ENCODE measurements at regions not wholly inside any gene's neighbourhood (a gene's known extent, or its start where the extent isn't known, plus 50 kb on each side); places are given as distances from the start of the nearest gene placed in this dataset.

- intact Hi-C loops (cut with micrococcal nuclease), result no loop called here
- H3K4me1 Mint-ChIP-seq, result no peaks in the 10 kb centered on the region
Measured at GRCh38 chr11:69580529-69580928, 60.4 kb upstream of the CCND1 start.

GRCh38 chr11:69582756-69583467, 58.0 kb upstream of the CCND1 start:
- Mint-ChIP-seq H3K4me1 (no peaks in the 10 kb centered on the region), H3K9me3 (no peaks in the 10 kb centered on the region), H3K27me3 (ENCODE audit: low read depth in 2 of 2) (peaks cover 11 to 38% of the 10 kb centered on the region in 2 donors), H3K27ac (no peak overlapping the region), H3K4me3 (no peak overlapping the region), H3K36me3 (no peaks in the 10 kb centered on the region)
- Histone ChIP-seq H3K9me3 (ENCODE audit: control insufficient read depth, insufficient read depth, low read length) (no peaks in the 10 kb centered on the region), H3K4me3 (ENCODE audit: low read length) (no peak overlapping the region), H3K27me3 (ENCODE audit: control insufficient read depth, insufficient read depth, low read length) (no peaks in the 10 kb centered on the region), H3K4me1 (ENCODE audit: control insufficient read depth, insufficient read depth, low read length) (no peaks in the 10 kb centered on the region), H3K27ac (ENCODE audit: low read length) (no peak overlapping the region), H3K36me3 (ENCODE audit: control insufficient read depth, insufficient read depth, low read length) (no peaks in the 10 kb centered on the region)
- no peak for DNase-seq
- TF ChIP-seq CTCF (IDR thresholded peaks at IDR 0.05), result no peak
- intact Hi-C loops (cut with micrococcal nuclease), result no loop called here
- no peak for ATAC-seq
- WGBS (ENCODE audit: insufficient coverage), result 22% methylated on average over 1 of the region's 5 CpGs

More at GRCh38 chr11:69580529-69580928, 60.4 kb upstream of the CCND1 start:
- DNase-seq (no peak), ATAC-seq (no peak)
- peaks cover 2% of the 10 kb centered on the region for H3K27me3 ChIP-seq (ENCODE audit: control insufficient read depth, insufficient read depth, low read length)
- no peaks in the 10 kb centered on the region for H3K9me3 Mint-ChIP-seq
- H3K4me1 ChIP-seq (ENCODE audit: control insufficient read depth, insufficient read depth, low read length), result no peaks in the 10 kb centered on the region
- H3K27ac Mint-ChIP-seq, result no peak overlapping the region
- H3K27me3 Mint-ChIP-seq (ENCODE audit: low read depth in 2 of 2), result peaks cover 16 to 48% of the 10 kb centered on the region in 2 donors
- WGBS (ENCODE audit: insufficient coverage), result 80% methylated on average over 4 of the region's 4 CpGs
- no peaks in the 10 kb centered on the region for H3K36me3 Mint-ChIP-seq
- H3K4me3 ChIP-seq (ENCODE audit: low read length), result no peak overlapping the region
- H3K4me3 Mint-ChIP-seq, result no peak overlapping the region
- H3K27ac ChIP-seq (ENCODE audit: low read length), result no peak overlapping the region
- H3K36me3 ChIP-seq (ENCODE audit: control insufficient read depth, insufficient read depth, low read length), result no peaks in the 10 kb centered on the region
- H3K9me3 ChIP-seq (ENCODE audit: control insufficient read depth, insufficient read depth, low read length), result no peaks in the 10 kb centered on the region
- TF ChIP-seq CTCF (IDR thresholded peaks at IDR 0.05), result no peak

- Histone ChIP-seq H3K4me3 (ENCODE audit: low read length) (no peak overlapping the region), H3K4me1 (ENCODE audit: control insufficient read depth, insufficient read depth, low read length) (no peaks in the 10 kb centered on the region), H3K36me3 (ENCODE audit: control insufficient read depth, insufficient read depth, low read length) (no peaks in the 10 kb centered on the region), H3K27me3 (ENCODE audit: control insufficient read depth, insufficient read depth, low read length) (no peaks in the 10 kb centered on the region), H3K27ac (ENCODE audit: low read length) (no peak overlapping the region), H3K9me3 (ENCODE audit: control insufficient read depth, insufficient read depth, low read length) (no peaks in the 10 kb centered on the region)
- no peak for ATAC-seq
- intact Hi-C loops (cut with micrococcal nuclease), result no loop called here
- Mint-ChIP-seq H3K4me3 (no peak overlapping the region), H3K9me3 (no peaks in the 10 kb centered on the region), H3K36me3 (no peaks in the 10 kb centered on the region), H3K27me3 (ENCODE audit: low read depth in 2 of 2) (peaks cover 14 to 49% of the 10 kb centered on the region in 2 donors), H3K27ac (no peak overlapping the region), H3K4me1 (no peaks in the 10 kb centered on the region)
- DNase-seq, result no peak
- no CpG with 5 or more reads among the region's 3 CpGs for WGBS (ENCODE audit: insufficient coverage)
- no peak for TF ChIP-seq CTCF (IDR thresholded peaks at IDR 0.05)
Measured at GRCh38 chr11:69584160-69584559, 56.8 kb upstream of the CCND1 start.

- TF ChIP-seq CTCF (IDR thresholded peaks at IDR 0.05), result no peak
- 100% methylated on average over 2 of the region's 3 CpGs for WGBS (ENCODE audit: insufficient coverage)
- no peaks in the 10 kb centered on the region for H3K27me3 ChIP-seq (ENCODE audit: control insufficient read depth, insufficient read depth, low read length)
- H3K4me3 ChIP-seq (ENCODE audit: low read length), result no peak overlapping the region
- no peaks in the 10 kb centered on the region for H3K4me1 ChIP-seq (ENCODE audit: control insufficient read depth, insufficient read depth, low read length)
- H3K9me3 ChIP-seq (ENCODE audit: control insufficient read depth, insufficient read depth, low read length), result no peaks in the 10 kb centered on the region
- peaks cover 17 to 49% of the 10 kb centered on the region in 2 donors for H3K27me3 Mint-ChIP-seq (ENCODE audit: low read depth in 2 of 2)
- H3K4me1 Mint-ChIP-seq, result no peaks in the 10 kb centered on the region
- no peak overlapping the region for H3K27ac Mint-ChIP-seq
- DNase-seq (no peak), ATAC-seq (no peak)
- peaks cover 0 to 2% of the 10 kb centered on the region in 2 donors for H3K9me3 Mint-ChIP-seq
- H3K4me3 Mint-ChIP-seq, result no peak overlapping the region
- H3K27ac ChIP-seq (ENCODE audit: low read length), result no peak overlapping the region
- intact Hi-C loops (cut with micrococcal nuclease), result no loop called here
- H3K36me3 Mint-ChIP-seq, result no peaks in the 10 kb centered on the region
- H3K36me3 ChIP-seq (ENCODE audit: control insufficient read depth, insufficient read depth, low read length), result no peaks in the 10 kb centered on the region
Measured at GRCh38 chr11:69585385-69585784, 55.6 kb upstream of the CCND1 start.

Measured in natural killer cell (primary cell).